HG03025 (cell line): ENCODE measurements at regions not wholly inside any gene's neighbourhood (a gene's known extent, or its start where the extent isn't known, plus 50 kb on each side); places are given as distances from the start of the nearest gene placed in this dataset.
"Not testable (repeated sequence)": the region's sequence is repeated elsewhere in the genome, so short reads cannot be mapped to it uniquely, and the experiment has no call there.

Experiments
- ATAC-seq: cut with Tn5 transposase; IDR thresholded peaks from one replicate; pipeline ENCODE4 v1.9.1; 2021; ENCODE audit warnings: mild to moderate bottlenecking, moderate library complexity; ENCODE audit not compliant: unreplicated experiment, low FRiP score

- ATAC-seq = no peak
Observed at GRCh38 chr10:108346066-108346465, 1181.6 kb upstream of the SORCS1 start.

GRCh38 chr10:108338146-108338545 is 1173.6 kb upstream of the SORCS1 start:
- ATAC-seq = no peak

- no peak for ATAC-seq
Observed at GRCh38 chr10:108336836-108337235, 1172.3 kb upstream of the SORCS1 start.

GRCh38 chr10:108327706-108328105 is 1163.2 kb upstream of the SORCS1 start:
- no peak for ATAC-seq

GRCh38 chr10:108323274-108323798 is 1158.8 kb upstream of the SORCS1 start:
- ATAC-seq = no peak

GRCh38 chr10:108319434-108320222 is 1155.1 kb upstream of the SORCS1 start:
- ATAC-seq = no peak

- not testable (repeated sequence) for ATAC-seq
Observed at GRCh38 chr10:108315636-108316035, 1151.1 kb upstream of the SORCS1 start.

- ATAC-seq = no peak
Observed at GRCh38 chr10:108307925-108308312, 1143.4 kb upstream of the SORCS1 start.

- ATAC-seq = no peak
Observed at GRCh38 chr10:108307250-108307924, 1142.9 kb upstream of the SORCS1 start.

- no peak for ATAC-seq
Observed at GRCh38 chr10:108303149-108303548, 1138.6 kb upstream of the SORCS1 start.

GRCh38 chr10:108301002-108301401 is 1136.5 kb upstream of the SORCS1 start:
- ATAC-seq = no peak

- ATAC-seq = no peak
Observed at GRCh38 chr10:108290823-108291222, 1126.3 kb upstream of the SORCS1 start.

GRCh38 chr10:108275895-108276685 is 1111.6 kb upstream of the SORCS1 start:
- no peak for ATAC-seq

GRCh38 chr10:108260383-108260906 is 1095.9 kb upstream of the SORCS1 start:
- ATAC-seq = no peak

GRCh38 chr10:108254089-108254488 is 1089.6 kb upstream of the SORCS1 start:
- no peak for ATAC-seq

- no peak for ATAC-seq
Observed at GRCh38 chr10:108252771-108253170, 1088.3 kb upstream of the SORCS1 start.

GRCh38 chr10:108250936-108251620 is 1086.6 kb upstream of the SORCS1 start:
- ATAC-seq = no peak

- ATAC-seq = no peak
Observed at GRCh38 chr10:108249940-108250339, 1085.4 kb upstream of the SORCS1 start.

- ATAC-seq = no peak
Observed at GRCh38 chr10:108244443-108245228, 1080.1 kb upstream of the SORCS1 start.
